HepG2 (cell line): ENCODE measurements at regions not wholly inside any gene's neighbourhood (a gene's known extent, or its start where the extent isn't known, plus 50 kb on each side); places are given as distances from the start of the nearest gene placed in this dataset.

ENCODE experiments used
- ATAC-seq: fragments of 200-7000 bp; cut with Tn5 transposase; 3 replicates; pipeline ENCODE4 v1.9.1; 2020; ENCODE audit warnings: mild to moderate bottlenecking, moderate library complexity
- BruUV-seq: library from RNA; stranded (reverse); fragments of 400-500 nt; replicated peaks from 2 replicates; lab custom pipeline; 2021; lab: Mats Ljungman, UMichigan
- CTCF ChIA-PET: fragments of 300-600 bp; formaldehyde crosslinking; extraction: SDS; loops from one replicate; lab custom pipeline; 2021; ENCODE audit warnings: low total read pairs, inconsistent platforms, low intra/inter-chr PET ratio; lab: Yijun Ruan, JAX
- POLR2A ChIA-PET: fragments of 350-600 bp; sonication (Branson Sonifier 250); formaldehyde crosslinking; loops from one replicate; lab custom pipeline; 2020; ENCODE audit warnings: antibody characterized with exemption, inconsistent platforms; lab: Yijun Ruan, JAX
- DNase-seq: peaks from one replicate; pipeline ENCODE4 v3.0.0-alpha.2; 2015; ENCODE audit warnings: low spot score
- FAIRE-seq: peaks from 3 replicates; lab custom pipeline; 2011; peaks lifted over from hg19 to GRCh38; lab: Jason Lieb, UNC
- H2AFZ ChIP-seq: one replicate; pipeline ENCODE4 v1.6.1; 2011; ENCODE audit warnings: low read length, inconsistent platforms
- H3K27ac ChIP-seq: fragments of 300-600 bp; 3 replicates; pipeline ENCODE4 v1.8.0; 2011; ENCODE audit warnings: mixed run types, mild to moderate bottlenecking, mixed read lengths, low read length, inconsistent platforms; ENCODE audit not compliant: insufficient read depth; ENCODE audit errors: extremely low read length
- H3K27me3 ChIP-seq, 2 experiments: fragments of 200-600 bp in 1 of 2; 2 replicates in 1 of 2; 3 replicates in 1 of 2; pipeline versions ENCODE4 v1.6.0 to v1.8.0; 2011; ENCODE audit warnings: low read length in 2 of 2, mild to moderate bottlenecking in 2 of 2, moderate library complexity in 2 of 2, inconsistent platforms in 1 of 2; ENCODE audit not compliant: insufficient read depth in 2 of 2, control insufficient read depth in 1 of 2
- H3K36me3 ChIP-seq, 2 experiments: fragments of 200-600 bp in 1 of 2; replicated peaks in 1 of 2; 2 replicates in 1 of 2; 3 replicates in 1 of 2; pipeline versions ENCODE4 v1.5.1 to v1.8.0; 2011; ENCODE audit warnings: low read length in 2 of 2, inconsistent platforms in 1 of 2; ENCODE audit not compliant: insufficient read depth in 2 of 2, control insufficient read depth in 1 of 2
- H3K4me1 ChIP-seq: 2 replicates; pipeline ENCODE4 v1.5.1; 2012; ENCODE audit warnings: low read length, inconsistent platforms; ENCODE audit not compliant: insufficient read depth
- H3K4me2 ChIP-seq: 2 replicates; pipeline ENCODE4 v1.6.0; 2011; ENCODE audit warnings: low read depth, low read length, inconsistent platforms
- H3K4me3 ChIP-seq, 3 experiments: fragments of 200-600 bp in 1 of 3; sonication (generic), shearing (Covaris generic) in 1 of 3; replicated peaks in 1 of 3; 2 replicates each; pipeline ENCODE4 v1.5.1; 2011 to 2016; ENCODE audit warnings: low read length in 3 of 3, inconsistent platforms in 2 of 3, low read depth in 2 of 3, mild to moderate bottlenecking in 2 of 3, control low read depth in 1 of 3, mixed read lengths in 1 of 3; ENCODE audit not compliant: insufficient read depth in 1 of 3
- H3K79me2 ChIP-seq: one replicate; pipeline ENCODE4 v1.6.1; 2011; ENCODE audit warnings: low read length, inconsistent platforms; ENCODE audit not compliant: insufficient read depth
- H3K9ac ChIP-seq: 2 replicates; pipeline ENCODE4 v1.6.0; 2011; ENCODE audit warnings: mild to moderate bottlenecking, low read depth, low read length, inconsistent platforms; ENCODE audit not compliant: insufficient read depth
- H3K9me3 ChIP-seq: 2 replicates; pipeline ENCODE4 v1.5.1; 2012; ENCODE audit warnings: mild to moderate bottlenecking, low read length
- H4K20me1 ChIP-seq: 2 replicates; pipeline ENCODE4 v1.6.0; 2011; ENCODE audit warnings: inconsistent platforms, mild to moderate bottlenecking, low read length, moderate library complexity; ENCODE audit not compliant: insufficient read depth
- BRF2 ChIP-seq: sonication (generic); formaldehyde crosslinking; IDR thresholded peaks from 2 replicates; pipeline ENCODE4 v1.8.1; 2022; ENCODE audit warnings: mild to moderate bottlenecking, missing genetic modification reagents
- CHD4 ChIP-seq: fragments of 200-600 bp; sonication (generic); IDR thresholded peaks from 2 replicates; pipeline ENCODE4 v1.7.0; 2017; ENCODE audit warnings: mild to moderate bottlenecking, low read length, borderline replicate concordance
- GPN1 ChIP-seq: sonication (generic); formaldehyde crosslinking; IDR thresholded peaks from 2 replicates; pipeline ENCODE4 v1.5.1; 2020; ENCODE audit warnings: missing genetic modification reagents, borderline replicate concordance
- GZF1 ChIP-seq: sonication (generic); formaldehyde crosslinking; IDR thresholded peaks from 2 replicates; pipeline ENCODE4 v1.5.1; 2020; ENCODE audit warnings: mild to moderate bottlenecking, missing genetic modification reagents
- JARID2 ChIP-seq: sonication (generic); formaldehyde crosslinking; IDR thresholded peaks from 2 replicates; pipeline ENCODE4 v1.8.1; 2023; ENCODE audit warnings: missing genetic modification reagents, inconsistent platforms; ENCODE audit not compliant: insufficient replicate concordance
- ZBTB25 ChIP-seq: IDR thresholded peaks from 2 replicates; pipeline ENCODE4 v1.6.1; 2018; ENCODE audit warnings: missing genetic modification reagents
- ZNF160 ChIP-seq: sonication (generic); formaldehyde crosslinking; IDR thresholded peaks from 2 replicates; pipeline ENCODE4 v1.8.0; 2022; ENCODE audit warnings: mild to moderate bottlenecking, inconsistent platforms, missing genetic modification reagents
- ZNF280B ChIP-seq: sonication (generic); formaldehyde crosslinking; IDR thresholded peaks from 2 replicates; pipeline ENCODE4 v1.5.0; 2020; ENCODE audit warnings: missing genetic modification reagents, mild to moderate bottlenecking, borderline replicate concordance
- ZNF382 ChIP-seq: sonication (generic); formaldehyde crosslinking; IDR thresholded peaks from 2 replicates; pipeline ENCODE4 v1.5.0; 2020; ENCODE audit warnings: missing genetic modification reagents, mild to moderate bottlenecking, borderline replicate concordance
- ZNF44 ChIP-seq: sonication (generic); formaldehyde crosslinking; IDR thresholded peaks from 2 replicates; pipeline ENCODE4 v1.5.1; 2020; ENCODE audit warnings: mild to moderate bottlenecking, missing genetic modification reagents
- ZNF446 ChIP-seq: sonication (generic); formaldehyde crosslinking; IDR thresholded peaks from 2 replicates; pipeline ENCODE4 v1.5.0; 2020; ENCODE audit warnings: mild to moderate bottlenecking, missing genetic modification reagents
- ZNF709 ChIP-seq: sonication (generic); formaldehyde crosslinking; IDR thresholded peaks from 2 replicates; pipeline ENCODE4 v1.5.0; 2020; ENCODE audit warnings: mild to moderate bottlenecking, missing genetic modification reagents
- WGBS: methylation state at CpG from one replicate; pipeline ENCODE4 v1.1.6; 2017; ENCODE audit warnings: low lambda C conversion rate; 5-methylcytosine and 5-hydroxymethylcytosine counted together
- in situ Hi-C: cut with HindIII; loops from 2 replicates; pipeline ENCODE4 v1.10.0; 2017; ENCODE audit warnings: low pct_unique_long_range_greater_than_20kb; ENCODE audit not compliant: extremely low pct_ligation_motif_present
- intact Hi-C: fragments of 100-400 bp; cut with micrococcal nuclease; formaldehyde crosslinking; loops from one replicate; pipeline ENCODE4 v1.10.0; 2022; ENCODE audit not compliant: unreplicated experiment

- TF ChIP-seq ZNF44, result no peak
- no peak for TF ChIP-seq GPN1 (CRISPR knock-in tag)
- TF ChIP-seq BRF2 (CRISPR knock-in tag), result no peak
- TF ChIP-seq ZNF382, result no peak
- TF ChIP-seq ZNF280B (CRISPR knock-in tag), result no peak
- TF ChIP-seq ZNF709 (CRISPR knock-in tag), result no peak
Observed at GRCh38 chr1:87951409-87951808, 622.7 kb downstream of the LMO4 start (continued).

DNA sequence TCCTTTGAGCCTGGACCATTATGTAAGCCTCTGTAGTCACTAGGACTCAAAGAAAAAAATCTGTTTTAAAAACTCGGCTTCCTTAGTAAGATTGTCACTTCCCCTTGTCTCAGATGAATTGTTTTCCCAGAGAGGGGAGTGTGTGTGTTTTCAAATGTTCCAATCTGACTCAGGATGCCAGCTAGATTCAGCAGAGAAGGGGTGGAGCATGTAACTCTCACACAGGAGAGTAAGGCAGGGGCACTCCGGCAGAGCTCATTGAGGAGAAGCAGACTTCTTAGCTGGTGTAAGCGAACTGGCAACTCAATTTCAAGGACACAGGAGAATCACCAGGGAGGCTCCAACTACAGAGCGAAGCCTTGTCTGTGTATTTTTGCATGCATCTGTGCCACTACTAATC lies 623.2 kb downstream of the LMO4 start:
- H3K27ac ChIP-seq, result no peak overlapping the region
- ChIA-PET POLR2A (interaction anchor here (0.7 kb wide), 1 partner anchor 156 kb away, joined by 3 read pairs; no protein-coding TSS in a partner anchor), CTCF (no interaction called here)
- FAIRE-seq, result no peak
- H3K9me3 ChIP-seq, result no peaks in the 10 kb centered on the region
- 0 out of 5 replicates have a peak, but pooled peaks cover 0 to 4% of the 10 kb centered on the region in 2 experiments for H3K27me3 ChIP-seq
- H3K79me2 ChIP-seq, result no peaks in the 10 kb centered on the region
- intact Hi-C loops (loop anchor here (2.0 to 5.0 kb wide), 4 partner anchors 165 to 820 kb away; no protein-coding TSS in a partner anchor), in situ Hi-C loops (loop anchor here (25.0 kb wide), 1 partner anchor 615 kb away; the partner anchor contains the start of gene LMO4)
- no peak overlapping the region for H3K9ac ChIP-seq
- 42% methylated on average over 3 of the region's 4 CpGs for WGBS
- H3K36me3 ChIP-seq, result no peaks in the 10 kb centered on the region
- no peak for DNase-seq
- no peak for ATAC-seq
- no peak overlapping the region for H2AFZ ChIP-seq
- H3K4me1 ChIP-seq, result no peaks in the 10 kb centered on the region
- H3K4me3 ChIP-seq, result no peak overlapping the region
- TF ChIP-seq ZBTB25 (CRISPR knock-in tag), result no peak
- TF ChIP-seq ZNF160 (CRISPR knock-in tag), result no peak
- TF ChIP-seq GZF1 (CRISPR knock-in tag), result no peak
- no peak for TF ChIP-seq JARID2 (CRISPR knock-in tag)
- TF ChIP-seq CHD4, result no peak
- TF ChIP-seq ZNF446, result no peak
- H4K20me1 ChIP-seq, result no peaks in the 10 kb centered on the region
- no peak overlapping the region for H3K4me2 ChIP-seq
- no TSS peak for BruUV-seq
